GM19035 (cell line): ENCODE measurements at regions not wholly inside any gene's neighbourhood (a gene's known extent, or its start where the extent isn't known, plus 50 kb on each side); places are given as distances from the start of the nearest gene placed in this dataset.
A peak's percentile ranks its signal among the peaks of the same experiment; 100 is the strongest.

Experiments used
- ATAC-seq: cut with Tn5 transposase; IDR thresholded peaks from one replicate; pipeline ENCODE4 v1.9.1; 2021; ENCODE audit not compliant: unreplicated experiment

DNA sequence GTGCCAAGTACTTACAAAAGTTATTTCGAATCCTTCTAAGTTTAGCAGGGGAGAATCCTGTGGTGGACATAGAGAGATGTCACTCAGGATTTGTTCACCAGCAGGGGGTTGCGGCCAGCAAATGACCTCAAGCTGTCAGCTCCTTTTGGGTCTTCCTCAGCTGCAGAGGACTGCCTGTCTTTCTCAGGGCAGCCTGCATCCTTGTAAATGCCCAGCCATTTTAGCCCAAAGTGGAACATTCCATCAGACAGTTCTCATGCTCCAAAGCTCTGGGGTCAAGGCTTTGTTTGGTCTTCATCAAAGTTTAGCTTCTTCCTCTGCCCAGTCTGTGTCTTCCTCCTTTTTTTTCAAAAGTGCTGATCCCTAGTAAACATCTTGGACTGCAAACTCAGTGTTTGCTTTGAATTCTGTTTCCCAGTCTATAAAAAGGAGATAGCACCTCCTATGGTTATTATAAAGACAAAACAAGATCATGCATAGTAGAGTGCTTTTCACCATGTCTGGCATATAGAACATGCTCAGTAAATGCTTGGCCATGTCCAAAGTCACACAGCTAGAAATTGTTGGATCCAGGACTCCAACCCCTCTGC lies 156.4 kb upstream of the GATB start:
- ATAC-seq, result no peak

DNA sequence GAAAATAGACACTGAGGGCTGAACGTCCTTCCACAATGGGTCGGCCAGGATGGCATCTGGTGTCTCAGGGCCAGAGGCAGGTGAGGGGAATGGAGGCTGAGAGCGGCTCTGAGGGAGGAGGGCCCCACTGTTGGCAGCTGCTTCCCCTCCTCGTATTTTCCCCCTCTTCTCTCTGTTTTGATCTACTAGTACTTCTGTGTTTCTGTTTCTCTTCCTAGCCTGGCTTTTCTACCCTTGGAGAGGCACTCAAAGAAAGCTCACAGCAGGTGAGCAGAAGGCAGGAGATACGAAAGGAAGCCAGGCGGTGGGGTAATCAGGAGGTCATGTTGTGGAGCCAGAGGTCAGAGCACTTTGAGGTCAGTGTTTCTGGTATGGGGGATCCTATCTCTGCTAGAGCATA lies 151.8 kb upstream of the GATB start:
- no peak for ATAC-seq

DNA sequence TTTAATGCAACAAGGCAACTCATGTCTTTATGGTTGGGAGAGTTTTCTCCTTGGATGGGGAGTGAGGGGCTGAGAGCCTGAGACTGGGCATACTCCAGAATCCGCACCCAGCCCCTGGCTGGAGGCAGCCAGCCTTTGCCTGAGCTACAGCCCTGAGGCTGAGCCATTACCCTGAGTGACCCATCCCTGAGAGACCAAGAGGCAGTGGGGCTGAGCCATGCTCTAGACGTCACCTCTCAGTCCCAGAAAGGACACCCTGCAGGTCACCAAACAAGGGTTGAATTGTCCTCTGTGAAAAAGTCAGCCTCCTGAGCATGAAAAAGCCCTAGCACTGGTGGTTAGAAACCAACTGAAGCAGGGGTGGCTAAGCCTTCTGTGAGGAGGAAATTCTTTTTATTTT lies 151.2 kb upstream of the GATB start:
- ATAC-seq, result no peak

- ATAC-seq, result no peak
These were observed 148.1 kb upstream of the GATB start for GRCh38 chr4:151908734-151909497.

- no peak for ATAC-seq
These were observed 147.4 kb upstream of the GATB start for GRCh38 chr4:151908201-151908600.

GRCh38 chr4:151906438-151906837 lies 145.6 kb upstream of the GATB start:
- no peak for ATAC-seq

GRCh38 chr4:151905197-151905596 lies 144.4 kb upstream of the GATB start:
- ATAC-seq, result peak; percentile 84

- no peak for ATAC-seq
These were observed 140.8 kb upstream of the GATB start for GRCh38 chr4:151901631-151902030.

GRCh38 chr4:151896880-151897279 lies 136.1 kb upstream of the GATB start:
- no peak for ATAC-seq

GRCh38 chr4:151895671-151896070 lies 134.9 kb upstream of the GATB start:
- ATAC-seq, result no peak

DNA sequence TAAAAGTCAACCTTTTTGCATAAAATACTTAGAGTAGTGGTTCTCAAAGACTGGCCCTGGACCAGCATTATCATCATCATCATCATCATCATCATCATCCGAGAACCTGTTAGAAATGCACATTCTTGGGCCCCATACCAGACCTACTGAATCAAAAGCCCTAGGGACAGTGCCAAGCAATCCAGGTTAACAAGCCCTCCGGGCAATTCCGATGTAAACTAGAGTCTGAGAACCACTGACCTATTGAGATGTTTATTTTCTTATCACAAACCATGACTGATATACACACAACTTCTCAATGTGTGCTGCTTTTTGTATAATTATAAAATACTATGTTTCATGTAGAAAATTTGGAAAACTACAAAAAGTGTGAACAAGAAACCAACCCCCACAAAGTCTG lies 133.4 kb upstream of the GATB start:
- no peak for ATAC-seq

GRCh38 chr4:151888367-151888866 lies 127.6 kb upstream of the GATB start:
- ATAC-seq, result peak; percentile 44

- peak; percentile 39 for ATAC-seq
These were observed 127.0 kb upstream of the GATB start for GRCh38 chr4:151887816-151888180.

DNA sequence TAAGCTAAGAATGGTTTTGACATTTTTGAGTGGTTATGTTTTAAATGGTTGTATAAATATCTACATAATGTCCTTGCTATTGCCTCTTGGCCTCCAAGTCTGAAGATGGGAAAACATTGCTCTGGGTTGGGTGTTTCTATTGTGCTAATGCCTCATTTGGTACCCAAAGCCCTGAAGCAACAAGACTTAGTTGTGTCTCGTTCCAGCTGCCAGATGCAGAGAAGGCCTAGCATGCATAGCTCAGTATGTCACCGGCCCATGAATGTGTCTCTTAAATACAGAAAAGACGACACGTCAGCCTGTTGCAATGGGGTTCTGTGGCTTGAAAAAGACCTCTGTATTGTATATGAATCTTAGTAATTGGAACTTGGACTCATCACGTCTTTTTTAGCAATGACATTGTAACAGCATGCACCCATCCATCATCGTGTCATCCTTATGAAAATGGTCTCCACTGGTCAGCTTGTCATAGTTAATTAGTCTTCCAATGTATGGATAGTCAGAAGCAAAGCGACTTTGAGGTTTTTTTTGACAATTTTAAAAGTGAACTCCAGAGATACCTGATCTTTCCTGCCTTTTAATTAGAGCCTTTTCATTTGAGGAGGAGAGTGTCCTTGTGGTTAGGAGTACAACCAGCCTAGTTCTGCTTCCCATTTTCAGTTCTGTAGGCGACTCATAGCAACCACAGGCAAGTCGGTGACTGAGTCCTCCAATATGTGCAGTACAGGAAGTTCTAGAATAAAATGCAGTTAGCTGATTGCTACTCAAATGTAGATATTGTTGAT lies 126.4 kb upstream of the GATB start:
- ATAC-seq, result peak; percentile 55

- ATAC-seq, result no peak
These were observed 124.3 kb upstream of the GATB start for GRCh38 chr4:151885123-151885522.

- no peak for ATAC-seq
These were observed 122.9 kb upstream of the GATB start for GRCh38 chr4:151883747-151884146.

- ATAC-seq, result peak; percentile 51
These were observed 121.4 kb upstream of the GATB start for GRCh38 chr4:151882072-151882803.

DNA sequence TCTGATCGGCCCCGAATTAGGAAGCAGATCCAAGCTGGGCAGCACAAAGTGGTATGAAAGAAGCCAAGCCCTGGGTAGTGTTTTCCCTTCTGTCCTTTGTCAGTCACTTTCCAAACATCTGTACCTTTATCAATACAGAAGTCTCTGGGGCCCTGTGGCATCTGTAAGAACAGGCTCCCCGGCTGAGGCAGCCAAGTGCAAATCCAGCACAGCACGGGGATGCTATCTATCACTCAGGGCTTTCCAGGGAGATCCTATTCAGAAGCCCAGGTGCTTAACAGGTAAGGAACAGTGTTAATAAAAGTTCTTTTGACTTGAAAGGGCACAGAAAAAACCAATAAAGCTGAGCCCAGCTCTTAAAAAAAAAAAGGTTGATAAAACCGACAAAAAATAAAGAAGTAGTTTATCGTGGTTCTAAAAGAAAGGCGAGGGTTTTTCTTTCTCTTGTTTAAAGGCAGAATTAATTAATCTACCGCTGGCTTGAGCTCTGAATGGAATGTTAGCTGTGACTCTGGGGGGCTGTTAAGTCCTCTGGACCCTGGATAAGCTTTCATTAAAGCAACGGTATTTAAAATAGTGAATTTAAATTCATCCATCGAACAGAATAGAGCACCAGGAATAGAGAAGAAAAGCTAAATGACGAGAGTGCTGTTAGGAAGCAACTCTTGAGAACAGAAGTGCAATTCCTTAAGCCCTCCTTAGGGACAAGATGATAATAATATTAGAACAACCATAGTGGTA lies 119.1 kb upstream of the GATB start:
- no peak for ATAC-seq

GRCh38 chr4:151876381-151876988 lies 115.7 kb upstream of the GATB start:
- no peak for ATAC-seq

DNA sequence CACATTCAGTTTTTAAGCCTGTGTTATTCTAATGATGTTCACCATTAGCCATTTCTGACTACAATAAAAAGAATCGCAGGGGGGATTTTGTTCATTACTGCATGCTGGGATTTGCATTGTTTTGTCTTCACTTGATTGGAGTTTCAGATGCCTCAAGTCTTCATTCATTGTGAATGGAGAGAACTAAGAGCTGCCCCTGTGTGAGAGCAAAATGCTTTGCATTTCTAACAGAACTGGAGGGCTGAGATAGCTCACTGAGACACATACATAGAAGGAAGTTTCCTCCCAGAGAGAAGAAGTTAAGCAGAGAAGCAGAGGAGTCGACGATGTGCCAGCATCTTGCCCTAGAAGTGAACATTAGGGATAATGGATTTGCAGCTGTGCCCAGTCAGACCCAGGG lies 113.5 kb upstream of the GATB start:
- no peak for ATAC-seq
